Retinal pigment epithelial cell (primary cell): ENCODE measurements at regions not wholly inside any gene's neighbourhood (a gene's known extent, or its start where the extent isn't known, plus 50 kb on each side); places are given as distances from the start of the nearest gene placed in this dataset.

Experiments used
- DNase-seq: peaks from one replicate; pipeline ENCODE4 v3.0.0-alpha.2; 2010; ENCODE audit warnings: low read depth
- H3K4me3 ChIP-seq: 2 replicates; pipeline ENCODE4 v1.5.1; 2011; ENCODE audit warnings: mild to moderate bottlenecking, low read length, control low read depth, moderate library complexity
- TF ChIP-seq, protein P1 (sequence below): conservative IDR thresholded peaks from 2 replicates; pipeline ENCODE4 v1.5.1; 2011; ENCODE audit warnings: low read depth, low read length, control low read depth, inconsistent platforms

DNA sequence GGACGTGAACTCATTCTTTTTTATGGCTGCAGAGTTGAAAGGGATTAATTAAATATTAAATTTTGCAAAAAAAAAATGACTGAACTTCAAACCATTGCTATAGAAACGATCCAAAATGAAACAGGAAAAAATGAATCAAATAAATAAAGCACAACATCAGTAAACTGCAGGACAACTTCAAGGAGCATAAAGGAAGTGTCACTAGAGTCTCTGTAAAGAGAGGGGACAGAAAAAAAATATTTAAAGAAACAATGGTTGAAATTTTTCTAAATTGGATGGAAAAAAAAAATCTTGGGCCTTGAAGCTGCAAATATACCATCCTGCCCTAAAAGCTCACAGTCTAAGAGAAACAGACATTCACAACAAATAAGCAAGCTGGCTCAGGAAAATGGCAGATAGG lies 339.3 kb upstream of the INTU start:
- no peak for DNase-seq
- H3K4me3 ChIP-seq, result no peak overlapping the region
- TF ChIP-seq, protein P1, sequence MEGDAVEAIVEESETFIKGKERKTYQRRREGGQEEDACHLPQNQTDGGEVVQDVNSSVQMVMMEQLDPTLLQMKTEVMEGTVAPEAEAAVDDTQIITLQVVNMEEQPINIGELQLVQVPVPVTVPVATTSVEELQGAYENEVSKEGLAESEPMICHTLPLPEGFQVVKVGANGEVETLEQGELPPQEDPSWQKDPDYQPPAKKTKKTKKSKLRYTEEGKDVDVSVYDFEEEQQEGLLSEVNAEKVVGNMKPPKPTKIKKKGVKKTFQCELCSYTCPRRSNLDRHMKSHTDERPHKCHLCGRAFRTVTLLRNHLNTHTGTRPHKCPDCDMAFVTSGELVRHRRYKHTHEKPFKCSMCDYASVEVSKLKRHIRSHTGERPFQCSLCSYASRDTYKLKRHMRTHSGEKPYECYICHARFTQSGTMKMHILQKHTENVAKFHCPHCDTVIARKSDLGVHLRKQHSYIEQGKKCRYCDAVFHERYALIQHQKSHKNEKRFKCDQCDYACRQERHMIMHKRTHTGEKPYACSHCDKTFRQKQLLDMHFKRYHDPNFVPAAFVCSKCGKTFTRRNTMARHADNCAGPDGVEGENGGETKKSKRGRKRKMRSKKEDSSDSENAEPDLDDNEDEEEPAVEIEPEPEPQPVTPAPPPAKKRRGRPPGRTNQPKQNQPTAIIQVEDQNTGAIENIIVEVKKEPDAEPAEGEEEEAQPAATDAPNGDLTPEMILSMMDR, result no peak

- DNase-seq, result no peak
- TF ChIP-seq, protein P1, result no peak
- no peak overlapping the region for H3K4me3 ChIP-seq
These were observed 328.4 kb upstream of the INTU start for GRCh38 chr4:127304356-127304755.

- TF ChIP-seq, protein P1, result no peak
- H3K4me3 ChIP-seq, result no peak overlapping the region
- no peak for DNase-seq
These were observed 324.8 kb upstream of the INTU start for GRCh38 chr4:127307996-127308395.

DNA sequence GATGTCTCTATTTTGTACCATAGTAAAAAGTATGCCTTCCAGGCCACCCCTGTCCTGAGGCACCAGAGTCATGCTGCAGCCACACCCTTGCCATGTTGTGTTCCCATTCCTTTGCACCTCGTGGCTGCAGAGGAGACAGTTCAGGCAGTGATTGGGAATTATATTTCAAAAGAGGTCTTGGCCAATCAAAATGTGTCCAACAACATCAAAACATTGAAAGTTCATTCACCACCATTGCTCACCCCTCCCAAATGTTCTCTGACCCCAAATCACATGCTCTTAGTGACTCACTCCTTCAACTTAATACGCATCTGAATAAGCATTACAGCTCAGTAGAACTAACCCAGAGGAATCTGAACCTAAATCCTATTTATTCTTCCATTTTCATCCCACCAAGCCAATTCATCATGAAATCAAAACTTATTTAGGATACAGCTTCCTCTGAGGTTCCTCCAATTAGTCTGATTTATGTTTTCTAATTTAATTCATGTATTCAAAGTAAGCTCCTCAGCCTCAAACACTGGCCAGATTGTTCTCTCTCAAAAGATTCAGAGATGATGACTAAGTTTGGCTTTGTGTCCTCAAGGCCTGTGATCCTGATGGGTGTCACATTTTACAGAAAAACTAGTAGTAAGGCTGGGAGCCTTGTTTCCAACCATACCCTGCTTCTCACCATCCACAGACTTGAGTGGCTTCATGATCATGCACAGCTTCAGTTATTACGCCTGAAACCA lies 323.2 kb upstream of the INTU start:
- DNase-seq, result peak; percentile 75
- H3K4me3 ChIP-seq, result no peak overlapping the region
- TF ChIP-seq, protein P1, result no peak

GRCh38 chr4:127311371-127311770 lies 321.4 kb upstream of the INTU start:
- TF ChIP-seq, protein P1, result no peak
- no peak for DNase-seq

DNA sequence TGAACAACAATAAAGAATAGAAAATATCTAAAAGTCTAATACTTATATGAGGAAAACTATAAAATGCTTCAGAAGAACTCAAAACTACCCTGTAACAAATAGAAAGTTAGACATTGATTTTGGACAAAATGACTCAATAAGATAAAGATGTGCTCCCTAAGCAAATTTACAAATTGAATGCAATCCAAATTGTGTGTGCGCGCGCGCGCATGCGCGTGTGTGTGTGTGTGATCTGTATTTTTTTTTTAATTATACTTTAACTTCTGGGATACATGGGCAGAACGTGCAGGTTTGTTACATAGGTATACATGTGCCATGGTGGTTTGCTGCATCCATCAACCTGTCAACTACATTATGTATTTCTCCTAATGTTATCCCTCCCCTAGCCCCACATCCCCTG lies 320.8 kb upstream of the INTU start:
- no peak overlapping the region for H3K4me3 ChIP-seq
- DNase-seq, result no peak
- TF ChIP-seq, protein P1, result no peak

More at GRCh38 chr4:127311371-127311770, 321.4 kb upstream of the INTU start:
- no peak overlapping the region for H3K4me3 ChIP-seq

DNA sequence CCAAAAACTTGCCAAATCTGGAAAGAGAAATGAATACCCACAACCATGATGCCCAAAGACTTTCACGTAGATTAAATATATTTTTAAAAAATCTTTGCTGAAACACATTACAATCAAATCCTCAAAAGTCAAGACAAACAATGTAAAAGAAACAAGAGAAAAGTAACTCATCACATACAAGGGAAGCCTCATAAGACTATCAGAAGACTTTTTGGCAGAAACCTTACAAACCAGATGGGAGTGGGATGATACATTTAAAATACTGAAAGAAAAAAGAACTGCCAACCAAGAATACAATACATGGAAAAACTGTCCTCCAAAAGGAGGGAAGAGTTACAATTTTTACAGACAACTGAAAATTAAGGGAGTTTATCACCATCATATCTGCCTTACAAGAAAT lies 319.0 kb upstream of the INTU start:
- no peak overlapping the region for H3K4me3 ChIP-seq
- DNase-seq, result no peak
- TF ChIP-seq, protein P1, result no peak
